PC-3 (cell line): ENCODE measurements at regions not wholly inside any gene's neighbourhood (a gene's known extent, or its start where the extent isn't known, plus 50 kb on each side); places are given as distances from the start of the nearest gene placed in this dataset.

Source experiments
- ATAC-seq: fragments of 200-7000 bp; cut with Tn5 transposase; 2 replicates; pipeline ENCODE4 v1.9.1; 2020; ENCODE audit warnings: mild to moderate bottlenecking, moderate library complexity
- BruUV-seq: library from RNA; stranded (reverse); fragments of 400-500 nt; replicated peaks from 2 replicates; lab custom pipeline; 2021; lab: Mats Ljungman, UMichigan
- CTCF ChIA-PET: fragments of 300-600 bp; sonication (Branson Sonifier 250); formaldehyde crosslinking; loops from one replicate; lab custom pipeline; 2022; ENCODE audit warnings: antibody characterized with exemption; lab: Charles Lee
- POLR2A ChIA-PET: fragments of 300-600 bp; sonication (Branson Sonifier 250); formaldehyde crosslinking; loops from one replicate; lab custom pipeline; 2022; ENCODE audit warnings: antibody characterized with exemption; ENCODE audit not compliant: unreplicated experiment; lab: Charles Lee
- DNase-seq: peaks from one replicate; pipeline ENCODE4 v3.0.0-alpha.2; 2015
- H2AFZ ChIP-seq: fragments of 300-600 bp; sonication (generic); 2 replicates; pipeline ENCODE4 v1.6.0; 2016; ENCODE audit warnings: antibody characterized with exemption, low read length
- H3F3A ChIP-seq: fragments of 300-600 bp; sonication (generic); one replicate; pipeline ENCODE4 v1.6.0; 2017; ENCODE audit warnings: antibody characterized with exemption, low read length, control low read depth, mild to moderate bottlenecking; ENCODE audit not compliant: unreplicated experiment
- H3K27ac ChIP-seq: fragments of 300-600 bp; sonication (generic); 2 replicates; pipeline ENCODE4 v1.5.1; 2016; ENCODE audit warnings: mild to moderate bottlenecking, low read length
- H3K27me3 ChIP-seq: fragments of 300-600 bp; sonication (generic); 2 replicates; pipeline ENCODE4 v1.6.1; 2016; ENCODE audit warnings: low read length, mixed read lengths
- H3K36me3 ChIP-seq: fragments of 300-600 bp; sonication (generic); 2 replicates; pipeline ENCODE4 v1.6.1; 2016; ENCODE audit warnings: low read depth, mixed run types, low read length, mixed read lengths
- H3K4me1 ChIP-seq: fragments of 300-600 bp; sonication (generic); 2 replicates; pipeline ENCODE4 v1.5.1; 2016; ENCODE audit warnings: low read length; ENCODE audit not compliant: insufficient read depth
- H3K4me2 ChIP-seq: fragments of 300-600 bp; sonication (generic); 2 replicates; pipeline ENCODE4 v1.6.0; 2016; ENCODE audit warnings: low read length
- H3K4me3 ChIP-seq: fragments of 300-600 bp; sonication (generic); 2 replicates; pipeline ENCODE4 v1.5.1; 2016; ENCODE audit warnings: mild to moderate bottlenecking, low read length, mixed read lengths
- H3K79me2 ChIP-seq: fragments of 300-600 bp; sonication (generic); 2 replicates; pipeline ENCODE4 v1.6.1; 2017; ENCODE audit warnings: low read length, mixed read lengths
- H3K9ac ChIP-seq: fragments of 300-600 bp; sonication (generic); 2 replicates; pipeline ENCODE4 v1.6.0; 2016; ENCODE audit warnings: mild to moderate bottlenecking, low read length
- H3K9me2 ChIP-seq: fragments of 300-600 bp; sonication (generic); replicated peaks from 2 replicates; pipeline ENCODE4 v1.6.1; 2016; ENCODE audit warnings: mixed run types, low read length, mixed read lengths
- H3K9me3 ChIP-seq: fragments of 300-600 bp; sonication (generic); 2 replicates; pipeline ENCODE4 v1.6.1; 2016; ENCODE audit warnings: low read length, mixed read lengths
- H4K20me1 ChIP-seq: fragments of 300-600 bp; sonication (generic); 2 replicates; pipeline ENCODE4 v1.6.1; 2016; ENCODE audit warnings: low read length, mixed read lengths
- EZH2 ChIP-seq: fragments of 300-600 bp; sonication (generic); IDR thresholded peaks from one replicate; pipeline ENCODE4 v1.6.1; 2017; ENCODE audit warnings: antibody characterized with exemption, mild to moderate bottlenecking, low read length; ENCODE audit not compliant: unreplicated experiment
- EZH2phosphoT487 ChIP-seq: fragments of 300-600 bp; sonication (generic); IDR thresholded peaks from 2 replicates; pipeline ENCODE4 v1.6.1; 2018; ENCODE audit warnings: mild to moderate bottlenecking, antibody characterized with exemption, low read length, borderline replicate concordance
- intact Hi-C: fragments of 100-400 bp; cut with micrococcal nuclease; formaldehyde crosslinking; loops from 2 replicates; pipeline ENCODE4 v1.9.0; 2023
- TF ChIP-seq, protein P1 (sequence below): fragments of 300-600 bp; sonication (generic); conservative IDR thresholded peaks from 2 replicates; pipeline ENCODE4 v1.5.1; 2017; ENCODE audit warnings: antibody characterized with exemption, low read depth, mild to moderate bottlenecking, low read length

DNA sequence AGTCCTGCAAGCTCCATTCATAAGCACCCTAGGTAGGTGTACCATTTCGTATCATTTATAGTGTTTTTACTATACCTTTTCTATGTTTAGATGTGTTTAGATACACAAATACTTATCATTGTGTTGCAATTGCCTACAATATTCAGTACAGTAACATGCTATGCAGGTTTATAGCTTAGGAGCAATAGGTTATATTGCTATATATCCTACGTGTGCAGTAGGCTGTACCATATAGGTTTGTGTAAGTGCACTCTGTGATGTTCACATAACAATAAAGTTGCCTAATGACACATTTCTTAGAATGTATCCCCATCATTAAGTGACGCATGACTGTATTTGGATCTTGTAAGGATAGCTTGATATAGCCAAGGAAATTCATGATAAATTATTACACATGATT is 88.6 kb upstream of the CDH20 start:
- H2AFZ ChIP-seq = no peak overlapping the region
- no peaks in the 10 kb centered on the region for H4K20me1 ChIP-seq
- CTCF ChIA-PET = no interaction called here
- no peak overlapping the region for H3K9ac ChIP-seq
- DNase-seq (no peak), ATAC-seq (no peak)
- H3K27ac ChIP-seq = no peak overlapping the region
- no TSS peak for BruUV-seq
- H3K9me2 ChIP-seq = no peaks in the 10 kb centered on the region
- no peaks in the 10 kb centered on the region for H3K4me1 ChIP-seq
- no peaks in the 10 kb centered on the region for H3K79me2 ChIP-seq
- no peak overlapping the region for H3K4me2 ChIP-seq
- intact Hi-C loops = no loop called here
- H3K4me3 ChIP-seq = no peak overlapping the region
- no peaks in the 10 kb centered on the region for H3K36me3 ChIP-seq
- H3K9me3 ChIP-seq = no peaks in the 10 kb centered on the region
- TF ChIP-seq EZH2phosphoT487 (no peak), EZH2 (no peak)
- TF ChIP-seq, protein P1, sequence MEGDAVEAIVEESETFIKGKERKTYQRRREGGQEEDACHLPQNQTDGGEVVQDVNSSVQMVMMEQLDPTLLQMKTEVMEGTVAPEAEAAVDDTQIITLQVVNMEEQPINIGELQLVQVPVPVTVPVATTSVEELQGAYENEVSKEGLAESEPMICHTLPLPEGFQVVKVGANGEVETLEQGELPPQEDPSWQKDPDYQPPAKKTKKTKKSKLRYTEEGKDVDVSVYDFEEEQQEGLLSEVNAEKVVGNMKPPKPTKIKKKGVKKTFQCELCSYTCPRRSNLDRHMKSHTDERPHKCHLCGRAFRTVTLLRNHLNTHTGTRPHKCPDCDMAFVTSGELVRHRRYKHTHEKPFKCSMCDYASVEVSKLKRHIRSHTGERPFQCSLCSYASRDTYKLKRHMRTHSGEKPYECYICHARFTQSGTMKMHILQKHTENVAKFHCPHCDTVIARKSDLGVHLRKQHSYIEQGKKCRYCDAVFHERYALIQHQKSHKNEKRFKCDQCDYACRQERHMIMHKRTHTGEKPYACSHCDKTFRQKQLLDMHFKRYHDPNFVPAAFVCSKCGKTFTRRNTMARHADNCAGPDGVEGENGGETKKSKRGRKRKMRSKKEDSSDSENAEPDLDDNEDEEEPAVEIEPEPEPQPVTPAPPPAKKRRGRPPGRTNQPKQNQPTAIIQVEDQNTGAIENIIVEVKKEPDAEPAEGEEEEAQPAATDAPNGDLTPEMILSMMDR = no peak
- POLR2A ChIA-PET = no interaction called here
- H3F3A ChIP-seq = no peaks in the 10 kb centered on the region
- H3K27me3 ChIP-seq = peaks cover 23% of the 10 kb centered on the region; the same call in 1 of the 2 replicates

DNA sequence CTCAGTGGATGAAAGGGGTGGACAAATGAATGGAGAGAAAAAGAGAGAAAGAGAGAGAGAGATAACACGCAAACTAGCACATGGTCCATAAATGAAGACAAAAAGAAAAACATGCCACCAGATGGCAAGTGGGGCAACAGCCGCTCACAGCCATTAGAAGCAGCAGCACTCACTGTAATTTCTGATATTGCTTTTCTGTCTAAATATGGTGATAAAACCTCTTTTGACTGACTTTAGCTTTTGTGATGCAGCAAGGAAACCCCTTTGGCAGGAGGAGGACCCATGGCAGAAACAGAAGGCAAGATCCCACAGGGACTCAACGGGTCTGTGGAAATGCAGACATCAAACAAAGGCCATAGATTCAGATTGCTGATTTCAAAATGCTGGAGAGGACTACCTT is 88.0 kb upstream of the CDH20 start:
- H3K36me3 ChIP-seq = no peaks in the 10 kb centered on the region
- H3K27ac ChIP-seq = no peak overlapping the region
- ChIA-PET POLR2A (no interaction called here), CTCF (no interaction called here)
- H4K20me1 ChIP-seq = no peaks in the 10 kb centered on the region
- TF ChIP-seq EZH2 = no peak
- no peak for TF ChIP-seq EZH2phosphoT487
- TF ChIP-seq, protein P1 = no peak
- no peak overlapping the region for H2AFZ ChIP-seq
- no peak for ATAC-seq
- no TSS peak for BruUV-seq
- no peaks in the 10 kb centered on the region for H3K4me1 ChIP-seq
- H3K27me3 ChIP-seq = peaks cover 17% of the 10 kb centered on the region; the same call in 1 of the 2 replicates
- no peak overlapping the region for H3K4me2 ChIP-seq
- no peak for DNase-seq
- no peaks in the 10 kb centered on the region for H3K9me2 ChIP-seq
- no peaks in the 10 kb centered on the region for H3K79me2 ChIP-seq
- intact Hi-C loops = no loop called here
- no peak overlapping the region for H3K4me3 ChIP-seq
- H3K9ac ChIP-seq = no peak overlapping the region
- no peaks in the 10 kb centered on the region for H3F3A ChIP-seq
- H3K9me3 ChIP-seq = no peaks in the 10 kb centered on the region

DNA sequence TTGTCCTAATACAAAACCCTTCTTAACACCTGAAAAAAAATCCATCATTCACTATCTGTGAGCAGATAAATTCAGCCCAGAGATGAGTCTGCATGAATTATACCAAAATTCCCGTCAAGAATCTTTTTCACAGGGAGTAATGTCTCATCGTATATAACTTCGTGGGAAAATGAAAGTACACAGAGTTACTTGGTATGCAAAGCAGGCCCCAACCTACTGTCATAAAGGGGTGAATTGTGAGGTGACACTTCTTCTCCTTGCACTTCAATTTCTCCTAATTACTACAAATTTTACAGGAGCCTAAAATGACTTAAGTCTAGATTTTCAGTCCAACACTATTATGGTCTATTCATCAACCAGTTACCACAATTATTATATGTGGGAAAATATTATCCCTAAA is 84.6 kb upstream of the CDH20 start:
- Histone ChIP-seq H3K4me1 (no peaks in the 10 kb centered on the region), H3K9me3 (no peaks in the 10 kb centered on the region), H4K20me1 (no peaks in the 10 kb centered on the region), H3K36me3 (no peaks in the 10 kb centered on the region), H2AFZ (no peak overlapping the region), H3K9me2 (no peaks in the 10 kb centered on the region), H3K9ac (no peak overlapping the region), H3K27ac (no peak overlapping the region), H3K79me2 (no peaks in the 10 kb centered on the region), H3F3A (no peaks in the 10 kb centered on the region), H3K4me3 (no peak overlapping the region), H3K4me2 (no peak overlapping the region), H3K27me3 (no peaks in the 10 kb centered on the region)
- intact Hi-C loops = no loop called here
- DNase-seq = no peak
- no peak for ATAC-seq
- ChIA-PET POLR2A (no interaction called here), CTCF (no interaction called here)
- TF ChIP-seq EZH2 (no peak), EZH2phosphoT487 (no peak)
- TF ChIP-seq, protein P1 = no peak
- BruUV-seq = no TSS peak
